IMR-90 (cell line): ENCODE measurements at regions not wholly inside any gene's neighbourhood (a gene's known extent, or its start where the extent isn't known, plus 50 kb on each side); places are given as distances from the start of the nearest gene placed in this dataset.

ENCODE experiments used
- ATAC-seq: fragments of 200-7000 bp; cut with Tn5 transposase; 2 replicates; pipeline ENCODE4 v1.9.1; 2020; ENCODE audit warnings: low read depth, mild to moderate bottlenecking, moderate library complexity
- BruUV-seq: library from RNA; stranded (reverse); fragments of 400-500 nt; replicated peaks from 2 replicates; lab custom pipeline; 2021; lab: Mats Ljungman, UMichigan
- CTCF ChIA-PET: fragments of 300-600 bp; formaldehyde crosslinking; extraction: SDS; loops from one replicate; lab custom pipeline; 2021; ENCODE audit warnings: antibody characterized with exemption; lab: Yijun Ruan, JAX
- POLR2A ChIA-PET: fragments of 300-600 bp; sonication (Branson Sonifier 250); formaldehyde crosslinking; loops from one replicate; lab custom pipeline; 2022; ENCODE audit warnings: antibody characterized with exemption; ENCODE audit not compliant: unreplicated experiment; lab: Charles Lee
- DNase-seq: peaks from one replicate; pipeline ENCODE4 v3.0.0; 2013
- H2AFZ ChIP-seq: replicated peaks from 2 replicates; pipeline ENCODE3; 2013; ENCODE audit warnings: low read length, mild to moderate bottlenecking; ENCODE audit not compliant: poor library complexity
- H2AK5ac ChIP-seq: 2 replicates; pipeline ENCODE4 v1.6.1; 2013; ENCODE audit warnings: low read depth, low read length, inconsistent platforms
- H2AK9ac ChIP-seq: replicated peaks from 2 replicates; pipeline ENCODE3; 2013; ENCODE audit warnings: mild to moderate bottlenecking, low read depth, low read length, moderate library complexity; ENCODE audit not compliant: poor library complexity
- H2BK120ac ChIP-seq: 2 replicates; pipeline ENCODE4 v1.6.1; 2013; ENCODE audit warnings: low read depth, low read length, inconsistent platforms
- H2BK15ac ChIP-seq: 3 replicates; pipeline ENCODE4 v1.6.1; 2013; ENCODE audit warnings: low read depth, low read length, inconsistent platforms
- H2BK20ac ChIP-seq: 2 replicates; pipeline ENCODE4 v1.6.1; 2013; ENCODE audit warnings: low read depth, mild to moderate bottlenecking, inconsistent platforms, low read length, moderate library complexity
- H2BK5ac ChIP-seq: 2 replicates; pipeline ENCODE4 v1.6.1; 2013; ENCODE audit warnings: mild to moderate bottlenecking, low read depth, low read length, inconsistent platforms; ENCODE audit not compliant: poor library complexity, severe bottlenecking
- H3K14ac ChIP-seq: replicated peaks from 2 replicates; pipeline ENCODE4 v1.6.1; 2013; ENCODE audit warnings: low read depth, low read length, inconsistent platforms
- H3K18ac ChIP-seq: 2 replicates; pipeline ENCODE4 v1.6.1; 2013; ENCODE audit warnings: low read depth, low read length, control low read depth
- H3K23ac ChIP-seq: 2 replicates; pipeline ENCODE4 v1.6.1; 2013; ENCODE audit warnings: low read depth, low read length, inconsistent platforms
- H3K27ac ChIP-seq: 2 replicates; pipeline ENCODE4 v1.5.1; 2013; ENCODE audit warnings: mild to moderate bottlenecking, control low read depth, low read length; ENCODE audit not compliant: insufficient read depth
- H3K27me3 ChIP-seq: 2 replicates; pipeline ENCODE4 v1.6.1; 2013; ENCODE audit warnings: low read length; ENCODE audit not compliant: control insufficient read depth, insufficient read depth
- H3K36me3 ChIP-seq: 2 replicates; pipeline ENCODE4 v1.6.1; 2013; ENCODE audit warnings: low read length, mixed read lengths; ENCODE audit not compliant: control insufficient read depth, insufficient read depth
- H3K4ac ChIP-seq: 2 replicates; pipeline ENCODE4 v1.6.1; 2013; ENCODE audit warnings: low read depth, low read length, inconsistent platforms
- H3K4me1 ChIP-seq: 2 replicates; pipeline ENCODE4 v1.6.1; 2013; ENCODE audit warnings: low read length, mixed read lengths; ENCODE audit not compliant: control insufficient read depth, insufficient read depth
- H3K4me2 ChIP-seq: 2 replicates; pipeline ENCODE4 v1.6.1; 2013; ENCODE audit warnings: low read depth, mild to moderate bottlenecking, control low read depth, low read length, moderate library complexity
- H3K4me3 ChIP-seq: 2 replicates; pipeline ENCODE4 v1.5.1; 2013; ENCODE audit warnings: low read depth, mild to moderate bottlenecking, control low read depth, low read length, moderate library complexity; ENCODE audit not compliant: insufficient read depth
- H3K56ac ChIP-seq: 2 replicates; pipeline ENCODE4 v1.6.1; 2013; ENCODE audit warnings: low read length, inconsistent platforms; ENCODE audit not compliant: insufficient read depth; ENCODE audit errors: extremely low read depth
- H3K79me1 ChIP-seq, 2 experiments: 2 replicates each; pipeline ENCODE4 v1.6.1; 2013; ENCODE audit warnings: low read length in 2 of 2, inconsistent platforms in 1 of 2, low read depth in 1 of 2
- H3K9ac ChIP-seq: 2 replicates; pipeline ENCODE4 v1.6.1; 2013; ENCODE audit warnings: low read depth, low read length, control low read depth
- H3K9me1 ChIP-seq: 2 replicates; pipeline ENCODE4 v1.6.1; 2013; ENCODE audit warnings: low read length, inconsistent platforms; ENCODE audit not compliant: insufficient read depth
- H3K9me3 ChIP-seq: 2 replicates; pipeline ENCODE4 v1.6.1; 2013; ENCODE audit warnings: low read length; ENCODE audit not compliant: control insufficient read depth, insufficient read depth
- H4K20me1 ChIP-seq: 2 replicates; pipeline ENCODE4 v1.6.1; 2013; ENCODE audit warnings: low read length, inconsistent platforms; ENCODE audit not compliant: insufficient read depth
- H4K5ac ChIP-seq: 2 replicates; pipeline ENCODE4 v1.6.1; 2013; ENCODE audit warnings: mild to moderate bottlenecking, low read depth, low read length, control low read depth
- H4K8ac ChIP-seq, 2 experiments: 2 replicates each; pipeline ENCODE4 v1.6.1; 2013; ENCODE audit warnings: low read depth in 2 of 2, low read length in 2 of 2, control low read depth in 1 of 2, inconsistent platforms in 1 of 2
- H4K91ac ChIP-seq: 2 replicates; pipeline ENCODE4 v1.6.1; 2013; ENCODE audit warnings: low read depth, low read length, inconsistent platforms; ENCODE audit not compliant: insufficient read depth
- WGBS, 2 experiments: methylation state at CpG; one replicate each; pipeline versions ENCODE4 v1.1.5 to v1.1.7; 2013; ENCODE audit warnings: missing lambda C conversion rate in 2 of 2; ENCODE audit not compliant: insufficient read length in 1 of 2; ENCODE audit errors: extremely low coverage in 2 of 2; 5-methylcytosine and 5-hydroxymethylcytosine counted together
- dilution Hi-C: fragments of 300-500 bp; cut with HindIII; formaldehyde crosslinking; loops from one replicate; pipeline ENCODE4 v1.14.3; 2018; ENCODE audit warnings: low sequenced_read_pairs; ENCODE audit not compliant: unreplicated experiment
- in situ Hi-C: fragments of 300-500 bp; cut with MboI; formaldehyde crosslinking; loops from 3 replicates; pipeline ENCODE4 v1.14.3; 2019; ENCODE audit warnings: low sequenced_read_pairs, inconsistent platforms, mixed read lengths
- intact Hi-C: fragments of 100-400 bp; cut with micrococcal nuclease; formaldehyde crosslinking; loops from 2 replicates; pipeline ENCODE4 v1.10.0; 2022
- TF ChIP-seq, protein P1 (sequence below): fragments of 150-350 bp; IDR thresholded peaks from 2 replicates; pipeline ENCODE4 v1.6.1; 2017; ENCODE audit warnings: mild to moderate bottlenecking, antibody characterized with exemption, low read length, low read depth

GRCh38 chrX:146602246-146602645 is 207.3 kb upstream of the CXorf51B start:
- no peak overlapping the region for H2BK5ac ChIP-seq
- no peak overlapping the region for H2BK15ac ChIP-seq
- dilution Hi-C loops, result no loop called here
- H3K18ac ChIP-seq, result no peak overlapping the region
- H3K36me3 ChIP-seq, result no peaks in the 10 kb centered on the region
- no TSS peak for BruUV-seq
- H3K27ac ChIP-seq, result no peak overlapping the region
- ATAC-seq, result no peak
- H3K14ac ChIP-seq, result no peak overlapping the region
- H3K4me2 ChIP-seq, result no peak overlapping the region
- H3K9me1 ChIP-seq, result no peaks in the 10 kb centered on the region
- H2BK120ac ChIP-seq, result no peak overlapping the region
- H2AK9ac ChIP-seq, result no peak overlapping the region
- H4K8ac ChIP-seq, result no peak overlapping the region
- no peaks in the 10 kb centered on the region for H3K27me3 ChIP-seq
- ChIA-PET POLR2A (no interaction called here), CTCF (no interaction called here)
- H2AFZ ChIP-seq, result no peak overlapping the region
- DNase-seq, result no peak
- H4K20me1 ChIP-seq, result no peaks in the 10 kb centered on the region
- H3K4me3 ChIP-seq, result no peak overlapping the region
- H3K56ac ChIP-seq, result no peak overlapping the region
- no peak overlapping the region for H4K91ac ChIP-seq
- in situ Hi-C loops, result no loop called here
- H4K5ac ChIP-seq, result no peak overlapping the region
- no peak overlapping the region for H3K23ac ChIP-seq
- no peak overlapping the region for H2BK20ac ChIP-seq
- peaks cover 10% of the 10 kb centered on the region for H3K9me3 ChIP-seq
- no peaks in the 10 kb centered on the region for H3K79me1 ChIP-seq
- no peak overlapping the region for H3K4ac ChIP-seq
- no CpG with 5 or more reads among the region's 6 CpGs for WGBS, 2 experiments
- no peak overlapping the region for H2AK5ac ChIP-seq
- no peak overlapping the region for H3K9ac ChIP-seq
- intact Hi-C loops, result no loop called here
- H3K4me1 ChIP-seq, result no peaks in the 10 kb centered on the region
- TF ChIP-seq, protein P1, sequence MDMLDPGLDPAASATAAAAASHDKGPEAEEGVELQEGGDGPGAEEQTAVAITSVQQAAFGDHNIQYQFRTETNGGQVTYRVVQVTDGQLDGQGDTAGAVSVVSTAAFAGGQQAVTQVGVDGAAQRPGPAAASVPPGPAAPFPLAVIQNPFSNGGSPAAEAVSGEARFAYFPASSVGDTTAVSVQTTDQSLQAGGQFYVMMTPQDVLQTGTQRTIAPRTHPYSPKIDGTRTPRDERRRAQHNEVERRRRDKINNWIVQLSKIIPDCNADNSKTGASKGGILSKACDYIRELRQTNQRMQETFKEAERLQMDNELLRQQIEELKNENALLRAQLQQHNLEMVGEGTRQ, result no peak
